K562 (cell line): ENCODE measurements at regions not wholly inside any gene's neighbourhood (a gene's known extent, or its start where the extent isn't known, plus 50 kb on each side); places are given as distances from the start of the nearest gene placed in this dataset.

Experiments used
- ATF7 ChIP-seq: fragments of 450-650 bp; IDR thresholded peaks from 2 replicates; pipeline ENCODE4 v1.7.1; 2014; ENCODE audit warnings: mild to moderate bottlenecking, moderate library complexity
- CHCHD3 ChIP-seq: fragments of 250-450 bp; sonication (Bioruptor Pico); IDR thresholded peaks from 2 replicates; pipeline ENCODE4 v2.1.2; 2022; ENCODE audit warnings: mild to moderate bottlenecking
- CREM ChIP-seq: IDR thresholded peaks from 2 replicates; pipeline ENCODE4 v1.6.1; 2014; ENCODE audit warnings: antibody characterized with exemption, low read depth
- CTBP1 ChIP-seq: fragments of 450-650 bp; IDR thresholded peaks from 2 replicates; pipeline ENCODE4 v1.6.1; 2016; ENCODE audit warnings: borderline replicate concordance
- JUND ChIP-seq, 2 experiments: IDR thresholded peaks; 2 replicates in 1 of 2; 3 replicates in 1 of 2; pipeline ENCODE4 v1.6.1; 2011; ENCODE audit warnings: borderline replicate concordance in 2 of 2, low read depth in 2 of 2, low read length in 2 of 2, improper control_type of control experiment in 1 of 2, missing biosample characterization in 1 of 2, missing genetic modification characterization in 1 of 2, missing genetic modification reagents in 1 of 2
- MEF2D ChIP-seq: conservative IDR thresholded peaks from 2 replicates; pipeline ENCODE4 v1.6.1; 2016; ENCODE audit warnings: low read depth, missing genetic modification characterization, missing compliant biosample characterization
- MEIS2 ChIP-seq: fragments of 450-650 bp; IDR thresholded peaks from 2 replicates; pipeline ENCODE4 v1.6.1; 2014; ENCODE audit warnings: mild to moderate bottlenecking; ENCODE audit not compliant: partially characterized antibody
- RB1 ChIP-seq: fragments of 450-650 bp; IDR thresholded peaks from 2 replicates; pipeline ENCODE4 v1.6.1; 2017; ENCODE audit warnings: low read depth, mild to moderate bottlenecking
- ZNF124 ChIP-seq: sonication (generic); formaldehyde crosslinking; IDR thresholded peaks from 2 replicates; pipeline ENCODE4 v1.8.1; 2022; ENCODE audit warnings: missing genetic modification reagents
- ZNF583 ChIP-seq: fragments of 250-450 bp; sonication (Bioruptor Pico); IDR thresholded peaks from 2 replicates; pipeline ENCODE4 v1.4.0; 2020
- TF ChIP-seq, protein P1 (sequence below): sonication (generic); formaldehyde crosslinking; IDR thresholded peaks from 2 replicates; pipeline ENCODE4 v1.8.0; 2022; ENCODE audit warnings: missing genetic modification reagents, mild to moderate bottlenecking, borderline replicate concordance
- TF ChIP-seq, protein P2 (sequence below): fragments of 450-650 bp; IDR thresholded peaks from 2 replicates; pipeline ENCODE4 v1.6.1; 2016

DNA sequence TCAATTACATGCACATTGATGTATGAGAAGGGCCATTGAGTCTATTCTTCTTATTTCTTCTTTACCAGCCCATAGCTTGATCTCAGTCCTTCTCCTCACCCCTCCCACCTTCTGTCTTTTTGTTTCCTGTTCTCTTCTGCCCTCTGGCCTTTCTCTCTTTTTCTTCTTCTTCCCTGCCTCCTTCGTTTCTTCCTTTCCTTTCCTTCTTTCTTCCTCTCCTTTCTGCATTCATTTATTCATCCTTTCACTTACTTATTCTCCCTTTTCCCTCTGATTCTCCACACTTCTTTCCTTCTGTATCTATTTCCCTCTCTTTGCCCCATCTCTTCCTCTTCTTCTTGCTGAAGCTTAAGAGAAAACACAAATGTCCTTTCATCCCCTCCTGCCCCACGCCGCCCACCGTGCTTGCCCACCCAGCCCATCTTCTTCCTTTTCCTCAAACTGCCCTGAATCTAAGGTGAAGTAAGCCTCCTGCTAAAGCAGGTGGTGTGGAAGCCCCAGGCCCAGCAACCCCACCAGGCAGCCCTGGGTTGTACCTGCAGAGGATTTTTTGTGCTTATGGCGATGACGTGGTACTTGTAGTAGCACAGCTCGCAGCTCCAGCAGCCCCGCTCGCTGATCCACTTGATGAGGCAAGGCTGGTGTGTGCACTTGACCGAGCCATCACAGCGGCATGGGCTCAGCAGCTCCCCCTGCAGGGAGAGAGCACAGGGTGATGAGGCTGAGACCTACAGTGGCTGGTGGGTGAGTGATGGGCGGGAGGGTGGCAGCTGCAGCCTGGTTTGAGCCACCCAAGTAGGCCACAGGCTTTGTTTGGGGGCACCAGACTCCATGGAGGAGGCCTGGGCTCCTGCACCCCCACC is 89.0 kb downstream of the MARCHF4 start (continued):
- TF ChIP-seq MEIS2 (peak; percentile 28), ZNF124 (CRISPR knock-in tag) (no peak), ATF7 (0 out of 2 replicates have a peak, but pooled peaks have one; percentile 15), RB1 (peak; percentile 22; the same call in 1 of the 2 replicates), JUND (IDR thresholded peaks at IDR 0.05; ENCODE audit: borderline replicate concordance, low read depth, low read length) (peak; percentile 50; the same call in 1 of the 2 replicates), JUND (tag; IDR thresholded peaks at IDR 0.05; ENCODE audit: borderline replicate concordance, low read depth, low read length) (no peak), ZNF583 (CRISPR knock-in tag) (no peak), CHCHD3 (CRISPR knock-in tag) (no peak), MEF2D (no peak), CREM (0 out of 2 replicates have a peak, but pooled peaks have one; percentile 26), CTBP1 (peak; percentile 35; the same call in 1 of the 2 replicates)
- TF ChIP-seq, protein P1, sequence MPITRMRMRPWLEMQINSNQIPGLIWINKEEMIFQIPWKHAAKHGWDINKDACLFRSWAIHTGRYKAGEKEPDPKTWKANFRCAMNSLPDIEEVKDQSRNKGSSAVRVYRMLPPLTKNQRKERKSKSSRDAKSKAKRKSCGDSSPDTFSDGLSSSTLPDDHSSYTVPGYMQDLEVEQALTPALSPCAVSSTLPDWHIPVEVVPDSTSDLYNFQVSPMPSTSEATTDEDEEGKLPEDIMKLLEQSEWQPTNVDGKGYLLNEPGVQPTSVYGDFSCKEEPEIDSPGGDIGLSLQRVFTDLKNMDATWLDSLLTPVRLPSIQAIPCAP (CRISPR knock-in tag): no peak
- TF ChIP-seq, protein P2, sequence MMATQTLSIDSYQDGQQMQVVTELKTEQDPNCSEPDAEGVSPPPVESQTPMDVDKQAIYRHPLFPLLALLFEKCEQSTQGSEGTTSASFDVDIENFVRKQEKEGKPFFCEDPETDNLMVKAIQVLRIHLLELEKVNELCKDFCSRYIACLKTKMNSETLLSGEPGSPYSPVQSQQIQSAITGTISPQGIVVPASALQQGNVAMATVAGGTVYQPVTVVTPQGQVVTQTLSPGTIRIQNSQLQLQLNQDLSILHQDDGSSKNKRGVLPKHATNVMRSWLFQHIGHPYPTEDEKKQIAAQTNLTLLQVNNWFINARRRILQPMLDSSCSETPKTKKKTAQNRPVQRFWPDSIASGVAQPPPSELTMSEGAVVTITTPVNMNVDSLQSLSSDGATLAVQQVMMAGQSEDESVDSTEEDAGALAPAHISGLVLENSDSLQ: peak; percentile 35
